GM10248 (cell line): ENCODE measurements at regions not wholly inside any gene's neighbourhood (a gene's known extent, or its start where the extent isn't known, plus 50 kb on each side); places are given as distances from the start of the nearest gene placed in this dataset.

Experiments used
- CTCF ChIA-PET: fragments of 300-600 bp; sonication (Branson Sonifier 250); formaldehyde crosslinking; extraction: SDS; loops from one replicate; lab custom pipeline; 2021; ENCODE audit warnings: antibody characterized with exemption; lab: Yijun Ruan, JAX
- POLR2A ChIA-PET: fragments of 350-650 bp; sonication (Branson Sonifier 250); formaldehyde crosslinking; extraction: SDS; loops from one replicate; lab custom pipeline; 2020; ENCODE audit warnings: antibody characterized with exemption; lab: Yijun Ruan, JAX
- DNase-seq: peaks from one replicate; pipeline ENCODE4 v3.0.0; 2012; ENCODE audit errors: extremely low spot score
- TF ChIP-seq, protein P1 (sequence below): IDR thresholded peaks from 2 replicates; pipeline ENCODE4 v1.5.1; 2012; ENCODE audit warnings: mild to moderate bottlenecking, low read depth; ENCODE audit errors: extremely low read depth, missing control alignments, control extremely low read depth

DNA sequence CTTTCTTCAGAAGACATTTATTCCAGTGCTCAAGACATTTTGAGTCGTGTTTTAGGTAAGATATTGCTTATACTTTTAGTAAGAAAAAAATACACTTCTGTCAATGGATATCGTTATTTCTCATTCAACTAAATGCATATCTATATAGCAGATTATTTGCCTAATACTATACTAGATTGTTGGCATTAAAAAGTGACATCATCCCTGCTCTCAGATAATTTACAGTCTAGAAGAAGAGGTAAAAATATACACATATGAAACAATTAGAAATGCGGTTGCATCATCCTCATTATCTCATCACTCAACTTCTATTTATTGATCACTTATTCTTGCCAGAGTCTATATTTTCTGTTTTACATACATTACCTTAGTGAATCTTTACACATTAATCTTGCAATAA lies 367.7 kb downstream of the ADGRL2 start:
- POLR2A ChIA-PET = no interaction called here
- no peak for DNase-seq
- TF ChIP-seq, protein P1, sequence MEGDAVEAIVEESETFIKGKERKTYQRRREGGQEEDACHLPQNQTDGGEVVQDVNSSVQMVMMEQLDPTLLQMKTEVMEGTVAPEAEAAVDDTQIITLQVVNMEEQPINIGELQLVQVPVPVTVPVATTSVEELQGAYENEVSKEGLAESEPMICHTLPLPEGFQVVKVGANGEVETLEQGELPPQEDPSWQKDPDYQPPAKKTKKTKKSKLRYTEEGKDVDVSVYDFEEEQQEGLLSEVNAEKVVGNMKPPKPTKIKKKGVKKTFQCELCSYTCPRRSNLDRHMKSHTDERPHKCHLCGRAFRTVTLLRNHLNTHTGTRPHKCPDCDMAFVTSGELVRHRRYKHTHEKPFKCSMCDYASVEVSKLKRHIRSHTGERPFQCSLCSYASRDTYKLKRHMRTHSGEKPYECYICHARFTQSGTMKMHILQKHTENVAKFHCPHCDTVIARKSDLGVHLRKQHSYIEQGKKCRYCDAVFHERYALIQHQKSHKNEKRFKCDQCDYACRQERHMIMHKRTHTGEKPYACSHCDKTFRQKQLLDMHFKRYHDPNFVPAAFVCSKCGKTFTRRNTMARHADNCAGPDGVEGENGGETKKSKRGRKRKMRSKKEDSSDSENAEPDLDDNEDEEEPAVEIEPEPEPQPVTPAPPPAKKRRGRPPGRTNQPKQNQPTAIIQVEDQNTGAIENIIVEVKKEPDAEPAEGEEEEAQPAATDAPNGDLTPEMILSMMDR = no peak
- CTCF ChIA-PET = no interaction called here

GRCh38 chr1:82165304-82165703 lies 364.6 kb downstream of the ADGRL2 start:
- DNase-seq = no peak
- ChIA-PET POLR2A (no interaction called here), CTCF (no interaction called here)
- TF ChIP-seq, protein P1 = no peak

DNA sequence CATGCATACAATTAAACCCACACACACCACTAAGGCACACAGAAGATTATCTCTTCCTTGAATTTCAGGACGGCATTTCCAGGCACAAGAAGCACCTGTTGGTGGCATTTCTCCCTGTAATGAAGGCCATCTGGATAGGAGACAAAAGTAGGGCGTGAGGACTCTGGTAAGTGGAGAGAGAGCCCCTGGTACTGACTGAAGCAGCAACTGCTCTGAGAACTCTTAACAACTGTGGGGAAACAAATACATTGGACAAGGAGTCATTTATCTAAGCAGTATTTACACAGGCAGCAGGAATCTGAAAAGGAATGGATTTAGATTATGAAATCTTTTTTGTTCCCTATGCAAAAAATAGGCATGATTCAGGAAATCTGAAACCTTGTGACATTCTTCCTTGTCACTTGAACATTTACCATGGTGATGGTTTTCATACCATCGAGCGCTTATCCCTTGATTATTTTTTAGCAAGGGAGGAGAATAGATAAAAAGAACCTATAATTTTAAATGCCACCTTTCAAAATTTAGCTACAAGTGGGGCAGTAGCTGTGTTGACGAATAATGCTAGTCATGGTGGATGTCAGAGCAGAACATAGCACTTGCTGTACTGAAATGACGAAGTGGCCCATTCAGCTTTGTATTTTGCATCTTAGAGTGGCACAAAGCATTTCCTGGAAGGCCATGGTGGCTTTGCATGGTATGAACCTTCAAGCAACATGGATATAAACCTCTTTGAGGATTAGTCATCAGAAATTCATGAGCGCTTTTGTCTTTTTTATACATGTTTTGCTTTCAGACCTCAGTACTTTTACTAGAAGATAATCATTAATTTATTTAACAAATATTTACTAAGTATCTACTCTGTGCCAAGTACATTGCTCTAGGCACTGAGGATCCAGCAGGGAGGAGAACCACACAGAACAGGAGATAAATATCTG lies 362.0 kb downstream of the ADGRL2 start:
- DNase-seq = no peak
- TF ChIP-seq, protein P1 = no peak
- ChIA-PET CTCF (no interaction called here), POLR2A (no interaction called here)

DNA sequence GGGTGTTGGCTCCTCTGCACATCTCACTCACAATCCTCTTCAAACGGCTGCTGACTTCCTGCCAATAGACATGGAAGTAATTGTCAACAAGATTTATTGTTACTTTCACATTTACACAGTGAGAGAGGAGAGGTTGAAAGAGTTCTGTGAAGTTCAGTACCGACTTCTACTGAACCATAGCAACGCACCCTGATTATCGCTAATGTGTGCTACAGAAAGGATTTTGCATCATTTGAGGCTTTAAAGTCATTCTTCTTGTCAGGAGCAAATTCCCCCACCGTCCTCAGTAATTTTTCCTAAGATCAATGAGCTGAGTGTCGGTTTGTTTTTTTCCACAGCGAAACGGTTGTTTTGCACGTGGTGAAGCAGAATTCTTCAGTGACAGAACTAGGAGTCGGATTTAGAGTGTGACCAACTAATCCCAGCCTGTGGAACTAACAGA lies 361.0 kb downstream of the ADGRL2 start:
- DNase-seq = peak; percentile 12
- TF ChIP-seq, protein P1 = no peak
- POLR2A ChIA-PET = no interaction called here
- CTCF ChIA-PET = no interaction called here

DNA sequence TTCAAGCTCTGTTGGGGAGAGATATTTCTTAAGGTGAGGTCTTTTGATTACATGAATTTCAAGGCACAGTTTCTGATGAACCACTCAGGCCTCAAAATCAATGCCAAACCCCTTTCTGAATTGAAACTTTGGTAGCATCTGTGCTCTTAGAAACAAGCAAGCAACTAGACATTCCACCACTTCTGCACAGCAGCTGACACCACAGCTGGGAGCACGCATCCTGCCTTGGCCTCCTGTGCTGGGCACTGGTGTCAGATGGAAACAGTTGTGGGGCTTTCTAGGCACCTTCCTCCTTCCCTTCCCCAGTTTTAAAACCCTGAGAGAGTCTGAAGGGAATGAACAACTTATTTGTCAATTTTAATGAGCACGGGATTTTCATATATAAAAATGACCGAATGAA lies 360.2 kb downstream of the ADGRL2 start:
- POLR2A ChIA-PET = no interaction called here
- DNase-seq = no peak
- CTCF ChIA-PET = no interaction called here
- TF ChIP-seq, protein P1 = no peak

DNA sequence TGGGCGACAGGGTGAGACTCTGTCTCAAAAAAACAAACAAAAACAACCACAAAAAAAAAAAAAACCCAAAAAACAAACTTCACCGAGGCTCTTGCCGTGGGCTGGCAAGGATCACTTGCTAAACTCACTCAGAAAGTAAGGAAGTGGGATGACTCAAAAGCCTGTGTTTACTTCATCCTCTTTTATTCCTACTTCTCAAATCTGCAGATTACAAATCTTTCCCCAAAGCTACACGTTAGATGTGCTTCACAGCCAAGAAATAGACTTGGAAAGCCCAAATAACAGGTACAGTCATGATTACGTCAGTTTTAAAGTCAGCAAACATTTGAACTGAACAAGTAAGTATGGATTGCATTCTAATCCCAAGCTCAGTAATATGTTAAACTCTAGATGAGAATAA lies 359.3 kb downstream of the ADGRL2 start:
- ChIA-PET CTCF (no interaction called here), POLR2A (no interaction called here)
- TF ChIP-seq, protein P1 = no peak
- DNase-seq = no peak
